Fibroblast of pulmonary artery (primary cell): ENCODE measurements at regions not wholly inside any gene's neighbourhood (a gene's known extent, or its start where the extent isn't known, plus 50 kb on each side); places are given as distances from the start of the nearest gene placed in this dataset.

Source experiments
- DNase-seq: peaks from one replicate; pipeline ENCODE4 v3.0.0-alpha.2; 2010; ENCODE audit warnings: low read depth
- H3K4me3 ChIP-seq: replicated peaks from 2 replicates; pipeline ENCODE4 v1.5.1; 2011; ENCODE audit warnings: low read depth, mild to moderate bottlenecking, control low read depth, low read length, moderate library complexity
- TF ChIP-seq, protein P1 (sequence below): IDR thresholded peaks from 2 replicates; pipeline ENCODE4 v1.5.1; 2011; ENCODE audit warnings: mild to moderate bottlenecking, control low read depth, low read length, inconsistent platforms; ENCODE audit errors: missing control alignments

DNA sequence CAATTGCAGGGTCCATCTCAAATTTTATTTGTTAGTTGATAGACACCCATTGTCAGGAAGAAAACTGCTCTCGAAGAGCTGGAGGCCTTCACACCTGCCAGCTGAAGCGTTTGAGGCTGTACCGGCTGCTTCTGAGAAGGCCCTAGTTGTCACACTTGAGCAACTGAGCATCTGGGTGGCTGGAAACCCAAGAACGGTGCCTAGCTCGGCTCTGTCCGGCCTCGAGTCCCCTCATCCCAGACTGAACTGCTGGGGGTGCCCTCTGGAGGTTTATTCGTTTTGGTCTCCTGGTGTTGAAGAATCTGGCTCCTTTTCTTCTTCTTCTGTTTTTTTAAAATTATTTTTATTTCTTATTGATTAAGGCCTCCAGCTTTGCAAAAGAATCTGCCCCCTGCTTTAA, 59.3 kb upstream of the EXOC6 start:
- DNase-seq, result no peak
- TF ChIP-seq, protein P1, sequence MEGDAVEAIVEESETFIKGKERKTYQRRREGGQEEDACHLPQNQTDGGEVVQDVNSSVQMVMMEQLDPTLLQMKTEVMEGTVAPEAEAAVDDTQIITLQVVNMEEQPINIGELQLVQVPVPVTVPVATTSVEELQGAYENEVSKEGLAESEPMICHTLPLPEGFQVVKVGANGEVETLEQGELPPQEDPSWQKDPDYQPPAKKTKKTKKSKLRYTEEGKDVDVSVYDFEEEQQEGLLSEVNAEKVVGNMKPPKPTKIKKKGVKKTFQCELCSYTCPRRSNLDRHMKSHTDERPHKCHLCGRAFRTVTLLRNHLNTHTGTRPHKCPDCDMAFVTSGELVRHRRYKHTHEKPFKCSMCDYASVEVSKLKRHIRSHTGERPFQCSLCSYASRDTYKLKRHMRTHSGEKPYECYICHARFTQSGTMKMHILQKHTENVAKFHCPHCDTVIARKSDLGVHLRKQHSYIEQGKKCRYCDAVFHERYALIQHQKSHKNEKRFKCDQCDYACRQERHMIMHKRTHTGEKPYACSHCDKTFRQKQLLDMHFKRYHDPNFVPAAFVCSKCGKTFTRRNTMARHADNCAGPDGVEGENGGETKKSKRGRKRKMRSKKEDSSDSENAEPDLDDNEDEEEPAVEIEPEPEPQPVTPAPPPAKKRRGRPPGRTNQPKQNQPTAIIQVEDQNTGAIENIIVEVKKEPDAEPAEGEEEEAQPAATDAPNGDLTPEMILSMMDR, result no peak

DNA sequence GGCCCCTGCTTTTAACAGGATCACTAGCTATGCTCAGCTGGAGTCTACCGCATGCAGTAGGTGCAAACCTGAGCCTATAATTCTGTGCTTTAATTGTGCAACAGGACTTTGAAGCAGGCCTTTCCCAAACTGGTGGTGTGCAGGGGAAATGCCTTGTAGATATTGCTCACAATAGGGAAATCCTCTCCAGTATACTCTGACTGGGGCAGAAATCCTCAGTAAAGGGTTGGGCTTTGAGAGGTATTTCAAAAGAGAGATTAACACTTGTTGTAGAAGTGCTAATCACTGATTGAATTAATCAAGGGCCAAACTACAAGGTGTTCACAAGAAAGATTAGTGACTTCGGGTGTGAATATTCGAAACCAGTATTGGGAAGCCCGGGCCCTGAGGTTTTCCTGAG, 58.5 kb upstream of the EXOC6 start:
- TF ChIP-seq, protein P1, result no peak
- DNase-seq, result peak; percentile 23
- H3K4me3 ChIP-seq, result no peak overlapping the region

More for the DNA sequence above, 59.3 kb upstream of the EXOC6 start:
- no peak overlapping the region for H3K4me3 ChIP-seq

DNA sequence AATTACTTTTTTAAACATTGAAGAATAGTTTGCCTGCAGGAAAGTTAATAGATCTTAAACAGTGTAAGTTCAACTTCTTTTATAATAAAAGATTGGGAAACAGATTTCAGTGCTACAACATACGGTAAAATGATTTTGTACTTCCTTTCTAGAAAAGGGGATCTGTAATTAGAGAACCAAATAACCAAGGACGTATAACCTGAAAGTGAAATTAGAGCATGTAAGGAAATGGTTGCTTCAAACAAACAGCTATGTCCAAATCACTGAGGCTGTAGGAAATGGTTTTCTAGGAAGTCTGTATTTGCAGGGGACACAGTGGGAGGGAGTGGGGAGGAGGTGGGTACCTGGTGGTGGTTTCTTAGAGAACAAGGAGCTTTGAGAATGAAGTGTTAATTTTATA, 57.9 kb upstream of the EXOC6 start:
- H3K4me3 ChIP-seq, result no peak overlapping the region
- DNase-seq, result no peak
- TF ChIP-seq, protein P1, result no peak

DNA sequence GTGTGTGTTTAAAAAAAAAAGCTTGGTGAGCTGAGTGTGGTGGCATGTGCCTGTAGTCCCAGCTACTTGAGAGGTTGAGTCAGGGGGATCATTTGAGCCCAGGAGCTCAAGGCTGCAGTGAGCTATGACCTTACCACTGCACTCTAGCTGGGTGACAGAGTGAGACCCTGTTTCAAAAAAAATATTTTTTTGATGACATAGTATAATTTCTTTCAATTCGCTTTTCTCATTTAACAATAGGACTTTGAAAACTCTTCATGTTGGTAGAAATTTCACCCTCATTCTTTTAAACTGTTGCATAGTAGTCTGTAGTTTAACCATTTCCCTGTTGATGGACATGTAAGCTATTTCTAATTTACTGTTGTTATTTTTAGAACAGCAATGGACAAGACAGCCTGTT, 55.7 kb upstream of the EXOC6 start:
- no peak overlapping the region for H3K4me3 ChIP-seq

More for the DNA sequence above, 55.7 kb upstream of the EXOC6 start:
- DNase-seq, result no peak
- TF ChIP-seq, protein P1, result no peak
